PC-9 (cell line): ENCODE measurements at regions not wholly inside any gene's neighbourhood (a gene's known extent, or its start where the extent isn't known, plus 50 kb on each side); places are given as distances from the start of the nearest gene placed in this dataset.

Experiments
- BruUV-seq: library from RNA; stranded (reverse); fragments of 400-500 nt; replicated peaks from 2 replicates; lab custom pipeline; 2021; lab: Mats Ljungman, UMichigan
- CTCF ChIA-PET: fragments of 300-600 bp; sonication (Branson Sonifier 250); formaldehyde crosslinking; loops from one replicate; lab custom pipeline; 2022; ENCODE audit warnings: antibody characterized with exemption; lab: Charles Lee
- POLR2A ChIA-PET: fragments of 300-600 bp; sonication (Branson Sonifier 250); formaldehyde crosslinking; loops from one replicate; lab custom pipeline; 2022; ENCODE audit warnings: antibody characterized with exemption; ENCODE audit not compliant: unreplicated experiment; lab: Charles Lee
- DNase-seq, 2 experiments: peaks; one replicate each; pipeline versions ENCODE4 v3.0.0 to v3.0.0-alpha.2; 2015 to 2022; ENCODE audit warnings: mixed read lengths in 1 of 2
- H2AFZ ChIP-seq: fragments of 200-600 bp; sonication (generic); 2 replicates; pipeline ENCODE4 v1.8.1; 2017; ENCODE audit warnings: antibody characterized with exemption
- H3F3A ChIP-seq: fragments of 200-600 bp; sonication (generic); 2 replicates; pipeline ENCODE4 v1.8.1; 2017; ENCODE audit warnings: antibody characterized with exemption, mild to moderate bottlenecking, low read depth; ENCODE audit not compliant: insufficient read depth
- H3K27ac ChIP-seq: fragments of 200-600 bp; sonication (generic); 2 replicates; pipeline ENCODE4 v1.6.1; 2016; ENCODE audit warnings: mixed run types
- H3K27me3 ChIP-seq: fragments of 200-600 bp; sonication (generic); 2 replicates; pipeline ENCODE4 v1.6.1; 2016; ENCODE audit warnings: low read depth, mixed run types; ENCODE audit not compliant: insufficient read depth
- H3K36me3 ChIP-seq: fragments of 200-600 bp; sonication (generic); 2 replicates; pipeline ENCODE4 v1.6.1; 2016; ENCODE audit warnings: low read depth, mixed run types
- H3K4me1 ChIP-seq: fragments of 200-600 bp; sonication (generic); replicated peaks from 2 replicates; pipeline ENCODE4 v1.6.1; 2016; ENCODE audit warnings: mixed run types; ENCODE audit not compliant: insufficient read depth
- H3K4me2 ChIP-seq: fragments of 200-600 bp; sonication (generic); 2 replicates; pipeline ENCODE4 v1.6.1; 2017; ENCODE audit warnings: mixed run types
- H3K4me3 ChIP-seq: fragments of 200-600 bp; sonication (generic); 2 replicates; pipeline ENCODE4 v1.6.1; 2016; ENCODE audit warnings: mixed run types
- H3K79me2 ChIP-seq: fragments of 200-600 bp; sonication (generic); 2 replicates; pipeline ENCODE4 v1.6.1; 2017; ENCODE audit warnings: low read depth, mixed run types
- H3K9me2 ChIP-seq: fragments of 200-600 bp; sonication (generic); 2 replicates; pipeline ENCODE4 v1.8.1; 2017; ENCODE audit warnings: mild to moderate bottlenecking; ENCODE audit not compliant: insufficient read depth
- H3K9me3 ChIP-seq: fragments of 200-600 bp; sonication (generic); 2 replicates; pipeline ENCODE4 v1.8.1; 2016; ENCODE audit warnings: low read depth; ENCODE audit not compliant: insufficient read depth
- H4K20me1 ChIP-seq: fragments of 200-600 bp; sonication (generic); 2 replicates; pipeline ENCODE4 v1.8.1; 2017; ENCODE audit not compliant: insufficient read depth
- CTCF ChIP-seq: fragments of 200-600 bp; sonication (generic); conservative IDR thresholded peaks from 2 replicates; pipeline ENCODE4 v1.6.1; 2017; ENCODE audit warnings: mixed run types, antibody characterized with exemption, mild to moderate bottlenecking, moderate library complexity
- EZH2 ChIP-seq: fragments of 200-600 bp; sonication (generic); IDR thresholded peaks from 2 replicates; pipeline ENCODE4 v1.8.0; 2017; ENCODE audit warnings: antibody characterized with exemption, low read depth
- intact Hi-C: fragments of 100-400 bp; cut with micrococcal nuclease; formaldehyde crosslinking; loops from one replicate; pipeline ENCODE4 v1.10.0; 2022; ENCODE audit not compliant: unreplicated experiment

- Histone ChIP-seq H3K79me2 (no peaks in the 10 kb centered on the region), H3K36me3 (no peaks in the 10 kb centered on the region), H3K4me2 (no peak overlapping the region), H3K27me3 (no peaks in the 10 kb centered on the region), H3F3A (no peaks in the 10 kb centered on the region), H3K4me1 (no peaks in the 10 kb centered on the region), H4K20me1 (no peaks in the 10 kb centered on the region), H3K9me2 (no peaks in the 10 kb centered on the region), H3K9me3 (no peaks in the 10 kb centered on the region), H3K4me3 (no peak overlapping the region), H2AFZ (no peak overlapping the region), H3K27ac (no peak overlapping the region)
- intact Hi-C loops = no loop called here
- POLR2A ChIA-PET = no interaction called here
- DNase-seq = no peak
- CTCF ChIA-PET = no interaction called here
- TF ChIP-seq EZH2 = no peak
- TF ChIP-seq CTCF = no peak
- no TSS peak for BruUV-seq
Measured at GRCh38 chr13:62434081-62434480, 1018.4 kb upstream of the PCDH20 start.

DNA sequence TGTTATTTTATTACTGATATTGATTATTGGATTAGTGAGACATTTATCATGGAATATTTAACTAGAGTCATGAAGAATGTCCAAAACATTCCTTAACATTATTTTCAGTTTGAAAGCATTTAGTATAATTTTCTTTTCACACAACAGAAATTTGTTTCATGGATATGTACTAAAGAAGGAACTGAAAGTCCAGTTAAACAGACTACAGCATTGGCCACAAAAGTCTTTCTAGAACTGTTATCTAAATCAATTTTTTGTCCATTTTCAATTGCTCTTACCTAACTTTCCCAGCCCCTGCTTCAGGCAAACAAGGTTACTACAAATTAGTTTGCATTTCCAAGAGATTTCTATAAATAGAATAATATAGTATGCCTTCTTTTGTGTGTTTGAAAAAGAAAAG, 1018.0 kb upstream of the PCDH20 start:
- Histone ChIP-seq H3F3A (no peaks in the 10 kb centered on the region), H3K79me2 (no peaks in the 10 kb centered on the region), H3K27me3 (no peaks in the 10 kb centered on the region), H4K20me1 (no peaks in the 10 kb centered on the region), H3K36me3 (no peaks in the 10 kb centered on the region), H3K27ac (no peak overlapping the region), H3K9me2 (no peaks in the 10 kb centered on the region), H3K9me3 (no peaks in the 10 kb centered on the region), H3K4me1 (no peaks in the 10 kb centered on the region), H2AFZ (no peak overlapping the region), H3K4me3 (no peak overlapping the region), H3K4me2 (no peak overlapping the region)
- no peak for DNase-seq
- ChIA-PET CTCF (no interaction called here), POLR2A (no interaction called here)
- no TSS peak for BruUV-seq
- TF ChIP-seq CTCF (no peak), EZH2 (no peak)
- intact Hi-C loops = no loop called here

DNA sequence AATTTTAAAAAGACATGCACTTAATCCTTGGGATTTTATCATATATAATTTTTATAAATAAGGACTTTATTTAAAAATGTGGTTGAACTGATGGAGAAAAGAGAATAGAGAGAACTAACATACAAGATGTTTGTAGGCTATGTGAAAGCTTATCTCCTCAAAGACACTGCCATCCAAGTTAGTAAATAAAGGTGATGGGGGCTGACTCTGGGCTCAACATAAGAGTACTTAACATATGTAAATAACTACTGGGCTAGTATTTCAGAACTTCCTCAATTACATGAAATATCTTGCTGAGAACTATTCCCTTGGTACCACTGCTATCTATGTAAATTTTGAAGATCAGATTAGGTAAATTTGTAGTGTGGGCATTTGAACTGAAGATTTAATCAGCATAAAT, 1017.3 kb upstream of the PCDH20 start:
- Histone ChIP-seq H3K79me2 (no peaks in the 10 kb centered on the region), H4K20me1 (no peaks in the 10 kb centered on the region), H3K27me3 (no peaks in the 10 kb centered on the region), H3K27ac (no peak overlapping the region), H3F3A (no peaks in the 10 kb centered on the region), H3K4me1 (no peaks in the 10 kb centered on the region), H3K4me2 (no peak overlapping the region), H2AFZ (no peak overlapping the region), H3K36me3 (no peaks in the 10 kb centered on the region), H3K9me2 (no peaks in the 10 kb centered on the region), H3K4me3 (no peak overlapping the region), H3K9me3 (no peaks in the 10 kb centered on the region)
- ChIA-PET CTCF (no interaction called here), POLR2A (no interaction called here)
- no peak for TF ChIP-seq EZH2
- no peak for TF ChIP-seq CTCF
- intact Hi-C loops = no loop called here
- DNase-seq = no peak
- no TSS peak for BruUV-seq
